LNCAP (cell line): ENCODE measurements at regions not wholly inside any gene's neighbourhood (a gene's known extent, or its start where the extent isn't known, plus 50 kb on each side); places are given as distances from the start of the nearest gene placed in this dataset.

Source experiments
- CTCF ChIP-seq: fragments of 450-650 bp; IDR thresholded peaks from 2 replicates; pipeline ENCODE4 v1.5.1; 2017; ENCODE audit warnings: mild to moderate bottlenecking

- TF ChIP-seq CTCF = no peak
Measured at GRCh38 chr4:188714501-188714900, 575.3 kb downstream of the TRIML1 start.

GRCh38 chr4:188714907-188715306 is 575.7 kb downstream of the TRIML1 start:
- no peak for TF ChIP-seq CTCF

GRCh38 chr4:188717661-188718060 is 578.4 kb downstream of the TRIML1 start:
- no peak for TF ChIP-seq CTCF

- TF ChIP-seq CTCF = no peak
Measured at GRCh38 chr4:188719794-188720193, 580.6 kb downstream of the TRIML1 start.

- TF ChIP-seq CTCF = no peak
Measured at GRCh38 chr4:188722911-188723310, 583.7 kb downstream of the TRIML1 start.

GRCh38 chr4:188727746-188728145 is 588.5 kb downstream of the TRIML1 start:
- TF ChIP-seq CTCF = no peak

- TF ChIP-seq CTCF = no peak
Measured at GRCh38 chr4:188728359-188728758, 589.1 kb downstream of the TRIML1 start.

GRCh38 chr4:188732131-188732530 is 592.9 kb downstream of the TRIML1 start:
- no peak for TF ChIP-seq CTCF
